Spleen (tissue), 11 donors: ENCODE measurements at regions not wholly inside any gene's neighbourhood (a gene's known extent, or its start where the extent isn't known, plus 50 kb on each side); places are given as distances from the start of the nearest gene placed in this dataset.

Experiments
- DNase-seq: peaks from one replicate; pipeline ENCODE4 v3.0.0-alpha.2; 2020
- H3K27ac ChIP-seq, 8 donors: fragments of 200-600 bp; sonication (generic) in 7 of 8; 1 replicate in 4 of 8; 2 replicates in 4 of 8; pipeline versions ENCODE4 v1.5.0 to v1.8.0; 2016 to 2021; ENCODE audit warnings: inconsistent platforms in 4 of 8, mild to moderate bottlenecking in 4 of 8, moderate library complexity in 1 of 8
- H3K27me3 ChIP-seq, 7 donors: fragments of 200-600 bp; sonication (generic) in 6 of 7; replicated peaks in 1 of 7; 1 replicate in 4 of 7; 2 replicates in 3 of 7; pipeline versions ENCODE4 v1.5.0 to v1.8.0; 2016 to 2021; ENCODE audit warnings: inconsistent platforms in 3 of 7, mild to moderate bottlenecking in 1 of 7
- H3K36me3 ChIP-seq, 6 donors: fragments of 200-600 bp; sonication (generic) in 5 of 6; 1 replicate in 4 of 6; 2 replicates in 2 of 6; pipeline versions ENCODE4 v1.5.0 to v1.8.0; 2016 to 2021; ENCODE audit warnings: inconsistent platforms in 2 of 6
- H3K4me1 ChIP-seq, 6 donors: fragments of 200-600 bp; sonication (generic) in 5 of 6; 1 replicate in 3 of 6; 2 replicates in 3 of 6; pipeline versions ENCODE4 v1.5.0 to v1.8.0; 2016 to 2021; ENCODE audit warnings: inconsistent platforms in 3 of 6
- H3K4me3 ChIP-seq, 8 donors: fragments of 200-600 bp; sonication (generic) in 7 of 8; 1 replicate in 4 of 8; 2 replicates in 4 of 8; pipeline versions ENCODE4 v1.5.0 to v1.8.0; 2016 to 2021; ENCODE audit warnings: inconsistent platforms in 4 of 8, mild to moderate bottlenecking in 4 of 8, moderate library complexity in 2 of 8
- H3K9me3 ChIP-seq, 8 donors: fragments of 200-600 bp; sonication (generic) in 7 of 8; 1 replicate in 4 of 8; 2 replicates in 4 of 8; pipeline versions ENCODE4 v1.5.0 to v1.8.0; 2016 to 2021; ENCODE audit warnings: inconsistent platforms in 4 of 8
- POLR2A ChIP-seq, 3 donors: fragments of 450-650 bp; IDR thresholded peaks; one replicate each; pipeline ENCODE4 v1.5.1; 2017; ENCODE audit warnings: antibody characterized with exemption in 3 of 3, mild to moderate bottlenecking in 1 of 3
- POLR2AphosphoS5 ChIP-seq, 3 donors: sonication (generic); formaldehyde crosslinking; IDR thresholded peaks; one replicate each; pipeline ENCODE4 v1.5.1; 2017; ENCODE audit warnings: antibody characterized with exemption in 3 of 3
- WGBS, 5 donors: extraction: QIAGEN DNeasy Blood & Tissue Kit in 3 of 5; methylation state at CpG; one replicate each; pipeline versions ENCODE4 v1.1.5 to v1.1.7; 2013 to 2018; 5-methylcytosine and 5-hydroxymethylcytosine counted together
- intact Hi-C: fragments of 100-400 bp; cut with DNase I; formaldehyde crosslinking; loops from one replicate; pipeline ENCODE4 v1.15.0; 2023; ENCODE audit warnings: low total_unique reads
- TF ChIP-seq, protein P1 (sequence below), 11 experiments: fragments of 200-600 bp in 7 of 11; fragments of 450-650 bp in 4 of 11; sonication (generic) in 4 of 11; IDR thresholded peaks in 8 of 11; conservative IDR thresholded peaks in 3 of 11; 1 replicate in 7 of 11; 2 replicates in 4 of 11; pipeline versions ENCODE4 v1.4.0 to v1.8.0; 2016 to 2021; ENCODE audit warnings: antibody characterized with exemption in 11 of 11, inconsistent platforms in 4 of 11, mild to moderate bottlenecking in 1 of 11
- donor health status: healthy with polysubstance abuse.
- donor health status: DM: no; HTN: no; CAD: no; lungs with moderate emphysema.
- donor health status: DM: no; HTN: no; CAD: no.
- donor health status: Bipolar disorder and iron deficiency.
- donor health status: healthy.
- donor health status: DM: no; HTN: no; CAD: no.
- donor health status: DM: yes; HTN: yes; CAD: no.

- Histone ChIP-seq H3K4me1 (no peaks in the 10 kb centered on the region), H3K9me3 (no peaks in the 10 kb centered on the region), H3K36me3 (no peaks in the 10 kb centered on the region), H3K27ac (no peak overlapping the region), H3K27me3 (no peaks in the 10 kb centered on the region), H3K4me3 (no peak overlapping the region)
- 69 to 82% (median 78%) methylated on average over 5 of the region's 5 CpGs for whole genome bisulfite sequencing, 5 donors
- no peak for DNase-seq
- intact Hi-C loops: no loop called here
- TF ChIP-seq, protein P1, sequence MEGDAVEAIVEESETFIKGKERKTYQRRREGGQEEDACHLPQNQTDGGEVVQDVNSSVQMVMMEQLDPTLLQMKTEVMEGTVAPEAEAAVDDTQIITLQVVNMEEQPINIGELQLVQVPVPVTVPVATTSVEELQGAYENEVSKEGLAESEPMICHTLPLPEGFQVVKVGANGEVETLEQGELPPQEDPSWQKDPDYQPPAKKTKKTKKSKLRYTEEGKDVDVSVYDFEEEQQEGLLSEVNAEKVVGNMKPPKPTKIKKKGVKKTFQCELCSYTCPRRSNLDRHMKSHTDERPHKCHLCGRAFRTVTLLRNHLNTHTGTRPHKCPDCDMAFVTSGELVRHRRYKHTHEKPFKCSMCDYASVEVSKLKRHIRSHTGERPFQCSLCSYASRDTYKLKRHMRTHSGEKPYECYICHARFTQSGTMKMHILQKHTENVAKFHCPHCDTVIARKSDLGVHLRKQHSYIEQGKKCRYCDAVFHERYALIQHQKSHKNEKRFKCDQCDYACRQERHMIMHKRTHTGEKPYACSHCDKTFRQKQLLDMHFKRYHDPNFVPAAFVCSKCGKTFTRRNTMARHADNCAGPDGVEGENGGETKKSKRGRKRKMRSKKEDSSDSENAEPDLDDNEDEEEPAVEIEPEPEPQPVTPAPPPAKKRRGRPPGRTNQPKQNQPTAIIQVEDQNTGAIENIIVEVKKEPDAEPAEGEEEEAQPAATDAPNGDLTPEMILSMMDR (IDR thresholded peaks at IDR 0.05 in 8 of 11, conservative IDR thresholded peaks at IDR 0.05 in 3 of 11): no peak
- TF ChIP-seq POLR2A (IDR thresholded peaks at IDR 0.05) (no peak), POLR2AphosphoS5 (IDR thresholded peaks at IDR 0.05) (no peak)
These were observed 428.0 kb downstream of the DHX35 start for GRCh38 chr20:39390186-39390585.

DNA sequence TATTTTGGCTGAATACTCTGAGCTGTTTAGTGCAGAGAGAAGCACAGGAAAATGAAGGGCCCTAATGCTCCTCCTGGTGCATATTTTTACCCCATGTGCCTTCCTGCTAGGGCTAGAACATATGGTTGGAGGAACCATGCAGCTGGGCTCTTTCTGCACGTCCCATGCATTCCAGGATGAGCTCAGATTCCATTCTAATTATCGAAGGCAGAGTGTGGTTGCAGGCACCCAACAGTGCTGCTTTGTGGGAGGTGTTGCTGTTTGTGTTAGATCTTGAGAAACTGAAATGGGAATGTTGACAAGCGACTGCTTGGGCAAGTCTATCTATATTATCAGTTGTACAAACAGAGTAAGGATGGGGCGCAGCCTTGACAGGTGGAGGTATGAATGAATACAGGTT lies 419.5 kb downstream of the DHX35 start:
- no peaks in the 10 kb centered on the region for H3K27me3 ChIP-seq
- H3K4me3 ChIP-seq: no peak overlapping the region
- DNase-seq: no peak
- no peaks in the 10 kb centered on the region for H3K36me3 ChIP-seq
- H3K9me3 ChIP-seq: no peaks in the 10 kb centered on the region
- H3K4me1 ChIP-seq: no peaks in the 10 kb centered on the region
- TF ChIP-seq POLR2A (IDR thresholded peaks at IDR 0.05) (no peak), POLR2AphosphoS5 (IDR thresholded peaks at IDR 0.05) (no peak)
- TF ChIP-seq, protein P1 (IDR thresholded peaks at IDR 0.05 in 8 of 11, conservative IDR thresholded peaks at IDR 0.05 in 3 of 11): no peak
- WGBS, 5 donors: 66 to 84% (median 71%) methylated on average over 3 to 4 of the region's 4 CpGs
- no peak overlapping the region for H3K27ac ChIP-seq
- intact Hi-C loops: no loop called here

DNA sequence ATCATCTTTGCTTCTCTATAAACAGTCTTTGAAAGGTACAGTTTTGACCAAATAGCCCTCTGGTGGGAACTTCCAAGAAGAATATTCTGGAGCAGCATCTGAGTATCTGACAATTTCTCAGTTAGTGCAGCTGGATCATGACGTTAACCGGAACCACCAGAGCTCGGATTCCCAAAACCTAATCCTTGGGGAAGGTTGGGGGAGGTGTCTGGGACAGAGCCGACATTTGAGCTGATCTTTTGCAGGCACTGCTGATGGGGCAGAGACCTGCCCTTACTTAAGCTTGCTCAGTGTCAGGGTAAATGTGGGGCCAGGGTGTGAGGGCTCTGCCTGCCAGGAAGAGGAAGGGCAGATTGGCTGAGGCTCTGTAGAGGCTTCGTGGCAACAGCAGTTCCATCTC lies 416.6 kb downstream of the DHX35 start:
- TF ChIP-seq, protein P1 (IDR thresholded peaks at IDR 0.05 in 8 of 11, conservative IDR thresholded peaks at IDR 0.05 in 3 of 11): no peak
- TF ChIP-seq POLR2A (IDR thresholded peaks at IDR 0.05): no peak
- intact Hi-C loops: no loop called here
- no peak overlapping the region for H3K4me3 ChIP-seq
- H3K4me1 ChIP-seq: no peaks in the 10 kb centered on the region
- H3K9me3 ChIP-seq: no peaks in the 10 kb centered on the region
- H3K27ac ChIP-seq: no peak overlapping the region
- no peaks in the 10 kb centered on the region for H3K36me3 ChIP-seq
- DNase-seq: no peak
- no peaks in the 10 kb centered on the region for H3K27me3 ChIP-seq
- 64 to 80% (median 69%) methylated on average over 5 of the region's 5 CpGs for WGBS, 5 donors

DNA sequence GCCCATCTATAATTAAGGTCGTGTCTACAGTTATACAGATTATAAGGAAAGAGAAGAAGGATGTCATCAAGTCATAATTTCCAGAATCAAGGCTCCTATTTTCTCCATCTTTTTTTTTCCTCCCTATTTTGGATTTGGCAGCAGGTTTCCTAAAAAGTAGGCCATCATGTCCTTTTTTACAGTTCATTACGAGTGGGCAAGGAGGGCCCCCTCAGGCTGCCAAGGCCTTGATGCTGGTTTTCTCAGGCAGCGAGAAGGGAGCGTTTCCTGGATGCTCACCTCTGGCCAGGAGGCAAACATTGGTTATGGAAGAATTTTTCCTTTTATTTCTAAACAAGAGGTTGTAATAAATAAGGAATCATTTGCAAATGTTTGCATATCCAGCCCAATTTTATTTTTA lies 414.6 kb downstream of the DHX35 start:
- TF ChIP-seq, protein P1 (IDR thresholded peaks at IDR 0.05 in 8 of 11, conservative IDR thresholded peaks at IDR 0.05 in 3 of 11): no peak
- no peak for TF ChIP-seq POLR2AphosphoS5 (IDR thresholded peaks at IDR 0.05)
- TF ChIP-seq POLR2A (IDR thresholded peaks at IDR 0.05): no peak
- H3K27me3 ChIP-seq: no peaks in the 10 kb centered on the region
- no peaks in the 10 kb centered on the region for H3K4me1 ChIP-seq
- H3K4me3 ChIP-seq: no peak overlapping the region
- DNase-seq: no peak
- H3K27ac ChIP-seq: no peak overlapping the region
- intact Hi-C loops: no loop called here
- 79 to 88% (median 86%) methylated on average over 4 of the region's 4 CpGs for WGBS, 5 donors
- no peaks in the 10 kb centered on the region for H3K9me3 ChIP-seq
- H3K36me3 ChIP-seq: no peaks in the 10 kb centered on the region
